ENCODE measurements at regions not wholly inside any gene's neighbourhood (a gene's known extent, or its start where the extent isn't known, plus 50 kb on each side); places are given as distances from the start of the nearest gene placed in this dataset.
"Not testable (repeated sequence)": the region's sequence is repeated elsewhere in the genome, so short reads cannot be mapped to it uniquely, and the experiment has no call there.

DNA sequence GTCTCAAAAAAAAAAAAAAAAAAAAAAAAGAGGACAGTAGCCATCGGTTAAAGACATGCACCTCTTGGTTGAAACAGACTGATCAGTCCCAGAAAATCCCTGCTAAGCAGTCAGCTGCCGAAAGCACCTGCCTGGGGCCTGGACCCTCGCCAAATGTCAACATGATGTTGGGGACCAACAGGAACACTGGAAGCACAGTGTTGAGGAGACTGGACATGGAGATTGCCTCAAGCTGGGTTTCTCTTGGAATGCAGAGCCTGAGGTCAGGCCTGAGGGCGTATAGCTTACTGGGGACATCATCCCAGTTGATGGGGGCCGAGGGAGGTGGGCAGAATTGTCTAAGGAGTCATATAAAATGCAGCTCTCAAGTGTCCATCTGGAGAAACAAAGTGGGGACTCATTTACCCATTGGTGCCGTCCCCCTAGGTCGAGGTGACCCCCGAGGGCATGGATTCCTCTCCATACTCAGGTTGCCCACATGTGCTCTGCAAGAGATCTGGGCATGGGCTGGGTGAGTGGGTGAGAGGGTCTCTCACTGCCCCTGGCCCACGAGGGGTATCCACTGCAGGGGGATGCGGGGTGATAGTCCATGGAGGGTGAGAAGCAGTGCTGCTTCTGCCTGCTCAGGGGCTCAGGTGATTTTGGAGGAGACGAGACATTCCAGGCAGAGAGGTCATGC lies 164.5 kb downstream of the URI1 start:
- no peak overlapping the region for H3K4me2 ChIP-seq (ENCODE audit: low read length)
- no peak overlapping the region for H3K4me3 ChIP-seq (ENCODE audit: low read length)
- H3K4me1 ChIP-seq (ENCODE audit: control insufficient read depth, insufficient read depth, low read length), result no peaks in the 10 kb centered on the region
- no peaks in the 10 kb centered on the region for H3K9me3 ChIP-seq (replicated peaks; ENCODE audit: low read length)
- H3K9ac ChIP-seq (ENCODE audit: low read depth, low read length), result no peak overlapping the region
- no peaks in the 10 kb centered on the region for H3K36me3 ChIP-seq (ENCODE audit: insufficient read depth, low read length)
- H3K27me3 ChIP-seq (ENCODE audit: control insufficient read depth, insufficient read depth, low read length), result no peaks in the 10 kb centered on the region

DNA sequence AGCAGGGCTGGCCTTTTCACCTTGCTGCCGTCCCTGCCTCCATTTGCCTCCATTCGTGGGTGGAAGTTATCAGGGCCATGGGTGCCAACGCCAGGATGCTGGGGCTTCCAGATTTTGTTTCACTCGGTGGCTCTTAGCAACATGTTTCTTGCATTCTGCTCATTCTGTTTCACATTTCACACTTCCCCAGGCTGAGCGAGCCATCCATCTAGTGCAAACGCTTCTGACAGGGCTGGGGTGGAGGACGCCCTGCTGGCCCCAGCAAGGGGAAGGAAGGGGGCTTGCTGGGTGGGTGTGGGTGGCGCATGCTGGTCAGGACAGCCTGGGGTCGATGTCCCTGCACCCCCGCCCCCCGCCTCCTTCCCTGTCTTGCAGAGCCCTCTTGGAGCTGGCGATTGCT lies 165.2 kb downstream of the URI1 start:
- Histone ChIP-seq H3K9me3 (replicated peaks; ENCODE audit: low read length) (no peaks in the 10 kb centered on the region), H3K27me3 (ENCODE audit: control insufficient read depth, insufficient read depth, low read length) (no peaks in the 10 kb centered on the region), H3K9ac (ENCODE audit: low read depth, low read length) (no peak overlapping the region), H3K4me2 (ENCODE audit: low read length) (no peak overlapping the region), H3K36me3 (ENCODE audit: insufficient read depth, low read length) (no peaks in the 10 kb centered on the region), H3K4me1 (ENCODE audit: control insufficient read depth, insufficient read depth, low read length) (no peaks in the 10 kb centered on the region), H3K4me3 (ENCODE audit: low read length) (no peak overlapping the region)

GRCh38 chr19:30109565-30109964 lies 167.5 kb downstream of the URI1 start:
- H3K36me3 ChIP-seq (ENCODE audit: insufficient read depth, low read length), result no peaks in the 10 kb centered on the region
- no peak overlapping the region for H3K4me2 ChIP-seq (ENCODE audit: low read length)
- no peak overlapping the region for H3K4me3 ChIP-seq (ENCODE audit: low read length)
- H3K27me3 ChIP-seq (ENCODE audit: control insufficient read depth, insufficient read depth, low read length), result no peaks in the 10 kb centered on the region
- no peak overlapping the region for H3K9ac ChIP-seq (ENCODE audit: low read depth, low read length)
- no peaks in the 10 kb centered on the region for H3K9me3 ChIP-seq (replicated peaks; ENCODE audit: low read length)
- no peaks in the 10 kb centered on the region for H3K4me1 ChIP-seq (ENCODE audit: control insufficient read depth, insufficient read depth, low read length)

- no peak overlapping the region for H3K4me2 ChIP-seq (ENCODE audit: low read length)
- H3K9me3 ChIP-seq (replicated peaks; ENCODE audit: low read length), result no peaks in the 10 kb centered on the region
- no peak overlapping the region for H3K4me3 ChIP-seq (ENCODE audit: low read length)
- H3K27me3 ChIP-seq (ENCODE audit: control insufficient read depth, insufficient read depth, low read length), result no peaks in the 10 kb centered on the region
- no peaks in the 10 kb centered on the region for H3K36me3 ChIP-seq (ENCODE audit: insufficient read depth, low read length)
- H3K4me1 ChIP-seq (ENCODE audit: control insufficient read depth, insufficient read depth, low read length), result no peaks in the 10 kb centered on the region
- no peak overlapping the region for H3K9ac ChIP-seq (ENCODE audit: low read depth, low read length)
Measured at GRCh38 chr19:30111021-30111855, 169.2 kb downstream of the URI1 start.

GRCh38 chr19:30112171-30112570 lies 170.1 kb downstream of the URI1 start:
- Histone ChIP-seq H3K27me3 (ENCODE audit: control insufficient read depth, insufficient read depth, low read length) (no peaks in the 10 kb centered on the region), H3K4me1 (ENCODE audit: control insufficient read depth, insufficient read depth, low read length) (no peaks in the 10 kb centered on the region), H3K9ac (ENCODE audit: low read depth, low read length) (no peak overlapping the region), H3K36me3 (ENCODE audit: insufficient read depth, low read length) (no peaks in the 10 kb centered on the region), H3K9me3 (replicated peaks; ENCODE audit: low read length) (no peaks in the 10 kb centered on the region), H3K4me3 (ENCODE audit: low read length) (no peak overlapping the region), H3K4me2 (ENCODE audit: low read length) (no peak overlapping the region)

DNA sequence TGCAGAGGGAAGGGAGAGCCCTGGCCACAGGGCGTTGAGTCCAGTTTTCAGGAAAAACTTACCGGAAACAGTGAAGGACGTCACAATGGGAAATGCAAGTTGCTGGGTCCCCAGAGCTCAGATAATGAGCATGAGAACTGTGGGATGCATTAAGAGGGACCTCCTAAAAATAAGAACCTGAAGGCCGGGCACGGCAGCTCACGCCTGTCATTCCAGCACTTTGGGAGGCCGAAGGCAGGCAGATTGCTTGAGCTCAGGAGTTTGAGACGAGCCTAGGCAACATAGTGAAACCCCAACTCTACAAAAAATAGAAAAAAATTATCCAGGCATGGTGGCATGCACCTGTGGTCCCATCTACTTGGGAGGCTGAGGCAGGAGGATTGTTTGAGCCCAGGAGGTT lies 170.6 kb downstream of the URI1 start:
- no peak overlapping the region for H3K4me3 ChIP-seq (ENCODE audit: low read length)
- no peaks in the 10 kb centered on the region for H3K9me3 ChIP-seq (replicated peaks; ENCODE audit: low read length)
- no peaks in the 10 kb centered on the region for H3K4me1 ChIP-seq (ENCODE audit: control insufficient read depth, insufficient read depth, low read length)
- no peak overlapping the region for H3K9ac ChIP-seq (ENCODE audit: low read depth, low read length)
- H3K27me3 ChIP-seq (ENCODE audit: control insufficient read depth, insufficient read depth, low read length), result no peaks in the 10 kb centered on the region
- no peak overlapping the region for H3K4me2 ChIP-seq (ENCODE audit: low read length)
- H3K36me3 ChIP-seq (ENCODE audit: insufficient read depth, low read length), result no peaks in the 10 kb centered on the region

DNA sequence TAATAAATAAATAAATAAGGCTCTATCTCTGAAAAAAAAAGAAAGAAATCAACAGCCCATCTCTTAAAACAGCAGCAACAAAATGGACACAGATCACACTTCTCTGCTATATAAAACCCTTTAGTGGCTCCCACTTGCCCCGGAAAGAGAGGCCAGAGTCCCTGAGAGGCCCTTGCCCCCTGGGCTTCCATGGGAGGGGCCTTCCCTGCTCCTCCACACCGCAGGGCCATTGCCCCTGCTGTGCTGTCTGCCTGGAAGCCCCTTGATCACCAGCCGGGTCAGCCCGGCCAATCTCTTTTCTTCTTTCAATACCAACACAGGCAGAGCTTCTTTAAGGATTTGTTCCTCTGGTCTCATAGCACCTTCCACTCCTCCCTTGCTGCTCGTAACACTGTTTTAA lies 171.1 kb downstream of the URI1 start:
- H3K36me3 ChIP-seq (ENCODE audit: insufficient read depth, low read length), result no peaks in the 10 kb centered on the region
- H3K9me3 ChIP-seq (replicated peaks; ENCODE audit: low read length), result no peaks in the 10 kb centered on the region
- no peak overlapping the region for H3K4me3 ChIP-seq (ENCODE audit: low read length)
- no peak overlapping the region for H3K9ac ChIP-seq (ENCODE audit: low read depth, low read length)
- no peaks in the 10 kb centered on the region for H3K4me1 ChIP-seq (ENCODE audit: control insufficient read depth, insufficient read depth, low read length)
- H3K27me3 ChIP-seq (ENCODE audit: control insufficient read depth, insufficient read depth, low read length), result no peaks in the 10 kb centered on the region
- H3K4me2 ChIP-seq (ENCODE audit: low read length), result no peak overlapping the region

- not testable (repeated sequence) for H3K9ac ChIP-seq (ENCODE audit: low read depth, low read length)
Measured at GRCh38 chr19:30114095-30114494, 172.1 kb downstream of the URI1 start.

GRCh38 chr19:30115947-30116346 lies 173.9 kb downstream of the URI1 start:
- Histone ChIP-seq H3K27me3 (ENCODE audit: control insufficient read depth, insufficient read depth, low read length) (no peaks in the 10 kb centered on the region), H3K9ac (ENCODE audit: low read depth, low read length) (no peak overlapping the region), H3K36me3 (ENCODE audit: insufficient read depth, low read length) (no peaks in the 10 kb centered on the region), H3K4me3 (ENCODE audit: low read length) (no peak overlapping the region), H3K4me2 (ENCODE audit: low read length) (no peak overlapping the region), H3K4me1 (ENCODE audit: control insufficient read depth, insufficient read depth, low read length) (no peaks in the 10 kb centered on the region), H3K9me3 (replicated peaks; ENCODE audit: low read length) (no peaks in the 10 kb centered on the region)

More at GRCh38 chr19:30114095-30114494, 172.1 kb downstream of the URI1 start:
- H3K4me3 ChIP-seq (ENCODE audit: low read length); H3K4me2 ChIP-seq (ENCODE audit: low read length); H3K9me3 ChIP-seq (replicated peaks; ENCODE audit: low read length); H3K36me3 ChIP-seq (ENCODE audit: insufficient read depth, low read length); H3K27me3 ChIP-seq (ENCODE audit: control insufficient read depth, insufficient read depth, low read length); H3K4me1 ChIP-seq (ENCODE audit: control insufficient read depth, insufficient read depth, low read length): not testable (repeated sequence)

DNA sequence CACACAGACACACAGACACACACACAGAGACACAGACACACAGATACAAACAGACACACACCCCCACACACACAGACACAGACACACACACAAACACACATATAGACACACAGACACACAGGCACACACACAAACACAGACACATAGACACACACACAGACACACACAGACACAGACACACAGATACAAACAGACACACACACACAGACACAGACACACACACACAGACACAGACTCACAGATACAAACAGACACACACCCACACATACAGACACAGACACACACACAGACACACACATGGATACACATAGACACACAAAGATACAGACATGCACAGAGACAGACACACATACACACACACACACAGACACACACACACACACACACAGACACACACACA lies 174.5 kb downstream of the URI1 start:
- Histone ChIP-seq H3K27me3 (ENCODE audit: control insufficient read depth, insufficient read depth, low read length) (no peaks in the 10 kb centered on the region), H3K9ac (ENCODE audit: low read depth, low read length) (no peak overlapping the region), H3K4me1 (ENCODE audit: control insufficient read depth, insufficient read depth, low read length) (no peaks in the 10 kb centered on the region), H3K9me3 (replicated peaks; ENCODE audit: low read length) (no peaks in the 10 kb centered on the region), H3K4me2 (ENCODE audit: low read length) (no peak overlapping the region), H3K36me3 (ENCODE audit: insufficient read depth, low read length) (no peaks in the 10 kb centered on the region), H3K4me3 (ENCODE audit: low read length) (no peak overlapping the region)

DNA sequence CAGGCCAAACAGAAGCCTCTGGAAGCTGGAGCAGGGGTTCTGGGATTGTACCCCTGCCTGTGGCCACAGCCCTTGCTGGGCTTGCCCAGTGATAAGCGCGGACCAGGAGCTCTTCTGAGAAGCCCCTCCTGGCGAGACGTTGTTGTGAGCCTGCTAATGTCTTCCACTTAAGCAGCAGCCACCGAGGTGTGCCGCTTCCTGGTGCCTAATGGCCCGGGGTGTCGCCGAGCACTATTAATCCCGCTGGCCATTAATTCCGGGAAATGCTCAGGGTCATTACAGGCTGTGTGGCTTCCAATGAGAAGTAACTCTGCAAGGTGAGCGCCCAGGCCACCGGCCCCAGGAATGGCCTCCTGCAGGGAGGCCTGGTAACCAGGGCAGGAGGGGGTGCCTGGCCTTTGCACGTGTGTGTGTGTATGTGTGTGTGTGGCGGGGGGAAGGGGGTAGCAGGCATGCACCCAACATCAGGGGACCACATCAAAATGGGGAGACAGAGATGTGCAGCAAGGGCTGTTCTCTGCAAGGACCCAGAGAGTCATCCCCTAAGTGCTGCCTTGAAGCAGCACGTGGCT lies 175.0 kb downstream of the URI1 start:
- no peak overlapping the region for H3K4me2 ChIP-seq (ENCODE audit: low read length)
- no peaks in the 10 kb centered on the region for H3K9me3 ChIP-seq (replicated peaks; ENCODE audit: low read length)
- H3K9ac ChIP-seq (ENCODE audit: low read depth, low read length), result no peak overlapping the region
- no peaks in the 10 kb centered on the region for H3K4me1 ChIP-seq (ENCODE audit: control insufficient read depth, insufficient read depth, low read length)
- H3K4me3 ChIP-seq (ENCODE audit: low read length), result no peak overlapping the region
- no peaks in the 10 kb centered on the region for H3K36me3 ChIP-seq (ENCODE audit: insufficient read depth, low read length)
- no peaks in the 10 kb centered on the region for H3K27me3 ChIP-seq (ENCODE audit: control insufficient read depth, insufficient read depth, low read length)
